ENCODE measurements at regions not wholly inside any gene's neighbourhood (a gene's known extent, or its start where the extent isn't known, plus 50 kb on each side); places are given as distances from the start of the nearest gene placed in this dataset.
"Not testable (repeated sequence)": the region's sequence is repeated elsewhere in the genome, so short reads cannot be mapped to it uniquely, and the experiment has no call there.

- ATAC-seq; intact Hi-C loops (cut with micrococcal nuclease); DNase-seq: not testable (repeated sequence)
These were observed 467.7 kb downstream of the FAM72C start for GRCh38 chr1:143504080-143504479.

GRCh38 chr1:143503048-143503447, 468.7 kb downstream of the FAM72C start:
- DNase-seq; ATAC-seq; intact Hi-C loops (cut with micrococcal nuclease): not testable (repeated sequence)

GRCh38 chr1:143502038-143502437, 469.7 kb downstream of the FAM72C start:
- intact Hi-C loops (cut with micrococcal nuclease); ATAC-seq; DNase-seq: not testable (repeated sequence)

GRCh38 chr1:143498059-143498749, 473.6 kb downstream of the FAM72C start:
- ATAC-seq; intact Hi-C loops (cut with micrococcal nuclease): not testable (repeated sequence)
- peak; percentile 15 for DNase-seq

GRCh38 chr1:143497374-143497747, 474.4 kb downstream of the FAM72C start:
- no peak for ATAC-seq
- peak; percentile 20 for DNase-seq
- intact Hi-C loops (cut with micrococcal nuclease), result no loop called here

GRCh38 chr1:143496526-143497373, 475.0 kb downstream of the FAM72C start:
- ATAC-seq; DNase-seq; intact Hi-C loops (cut with micrococcal nuclease): not testable (repeated sequence)
